Spleen (tissue), 7 donors: ENCODE measurements at regions not wholly inside any gene's neighbourhood (a gene's known extent, or its start where the extent isn't known, plus 50 kb on each side); places are given as distances from the start of the nearest gene placed in this dataset.

ENCODE experiments used
- POLR2A ChIP-seq, 3 donors: fragments of 450-650 bp; IDR thresholded peaks; one replicate each; pipeline ENCODE4 v1.5.1; 2017; ENCODE audit warnings: antibody characterized with exemption in 3 of 3, mild to moderate bottlenecking in 1 of 3
- POLR2AphosphoS5 ChIP-seq, 3 donors: sonication (generic); formaldehyde crosslinking; IDR thresholded peaks; one replicate each; pipeline ENCODE4 v1.5.1; 2017; ENCODE audit warnings: antibody characterized with exemption in 3 of 3
- TF ChIP-seq, protein P1 (sequence below), 11 experiments: fragments of 200-600 bp in 7 of 11; fragments of 450-650 bp in 4 of 11; sonication (generic) in 4 of 11; IDR thresholded peaks in 8 of 11; conservative IDR thresholded peaks in 3 of 11; 1 replicate in 7 of 11; 2 replicates in 4 of 11; pipeline versions ENCODE4 v1.4.0 to v1.8.0; 2016 to 2021; ENCODE audit warnings: antibody characterized with exemption in 11 of 11, inconsistent platforms in 4 of 11, mild to moderate bottlenecking in 1 of 11
- donor health status: DM: no; HTN: no; CAD: no; lungs with moderate emphysema.
- donor health status: DM: no; HTN: no; CAD: no.
- donor health status: DM: no; HTN: no; CAD: no.

DNA sequence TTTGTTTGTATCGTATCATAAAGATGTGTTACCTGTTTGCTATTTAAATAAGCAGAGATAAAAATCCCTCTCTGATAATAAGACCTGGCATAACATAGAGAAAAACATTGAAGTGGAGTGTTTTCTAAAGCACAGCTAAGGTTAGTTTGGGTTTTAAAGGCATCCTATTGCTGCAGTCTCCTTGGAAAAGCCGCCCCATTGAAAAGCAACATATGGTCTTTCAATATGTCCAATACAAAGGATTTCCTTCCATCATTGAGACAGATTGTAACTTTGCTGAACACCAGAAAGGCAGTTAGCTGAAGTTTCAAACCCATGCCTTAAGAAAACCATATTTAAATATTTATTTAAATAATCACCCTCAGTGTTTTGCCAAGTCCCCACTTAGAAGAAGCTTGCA, 898.5 kb upstream of the KCND2 start:
- TF ChIP-seq, protein P1, sequence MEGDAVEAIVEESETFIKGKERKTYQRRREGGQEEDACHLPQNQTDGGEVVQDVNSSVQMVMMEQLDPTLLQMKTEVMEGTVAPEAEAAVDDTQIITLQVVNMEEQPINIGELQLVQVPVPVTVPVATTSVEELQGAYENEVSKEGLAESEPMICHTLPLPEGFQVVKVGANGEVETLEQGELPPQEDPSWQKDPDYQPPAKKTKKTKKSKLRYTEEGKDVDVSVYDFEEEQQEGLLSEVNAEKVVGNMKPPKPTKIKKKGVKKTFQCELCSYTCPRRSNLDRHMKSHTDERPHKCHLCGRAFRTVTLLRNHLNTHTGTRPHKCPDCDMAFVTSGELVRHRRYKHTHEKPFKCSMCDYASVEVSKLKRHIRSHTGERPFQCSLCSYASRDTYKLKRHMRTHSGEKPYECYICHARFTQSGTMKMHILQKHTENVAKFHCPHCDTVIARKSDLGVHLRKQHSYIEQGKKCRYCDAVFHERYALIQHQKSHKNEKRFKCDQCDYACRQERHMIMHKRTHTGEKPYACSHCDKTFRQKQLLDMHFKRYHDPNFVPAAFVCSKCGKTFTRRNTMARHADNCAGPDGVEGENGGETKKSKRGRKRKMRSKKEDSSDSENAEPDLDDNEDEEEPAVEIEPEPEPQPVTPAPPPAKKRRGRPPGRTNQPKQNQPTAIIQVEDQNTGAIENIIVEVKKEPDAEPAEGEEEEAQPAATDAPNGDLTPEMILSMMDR (IDR thresholded peaks at IDR 0.05 in 8 of 11, conservative IDR thresholded peaks at IDR 0.05 in 3 of 11): no peak
- TF ChIP-seq POLR2AphosphoS5 (IDR thresholded peaks at IDR 0.05): no peak
- TF ChIP-seq POLR2A (IDR thresholded peaks at IDR 0.05): no peak
